Suprapubic skin (tissue), 4 donors: ENCODE measurements at regions not wholly inside any gene's neighbourhood (a gene's known extent, or its start where the extent isn't known, plus 50 kb on each side); places are given as distances from the start of the nearest gene placed in this dataset.

Experiments used
- DNase-seq, 2 donors: peaks; one replicate each; pipeline ENCODE4 v3.0.0-alpha.2; 2019; ENCODE audit warnings: low spot score in 2 of 2
- H3K27ac ChIP-seq: fragments of 200-600 bp; sonication (generic); one replicate; pipeline ENCODE4 v1.5.1; 2019
- H3K27me3 ChIP-seq: fragments of 200-600 bp; sonication (generic); one replicate; pipeline ENCODE4 v1.5.1; 2019
- H3K36me3 ChIP-seq: fragments of 200-600 bp; sonication (generic); one replicate; pipeline ENCODE4 v1.5.1; 2019
- H3K4me1 ChIP-seq: fragments of 200-600 bp; sonication (generic); one replicate; pipeline ENCODE4 v1.5.1; 2019
- H3K4me3 ChIP-seq: fragments of 200-600 bp; sonication (generic); one replicate; pipeline ENCODE4 v1.5.1; 2019; ENCODE audit warnings: mild to moderate bottlenecking
- H3K9me3 ChIP-seq: fragments of 200-600 bp; sonication (generic); one replicate; pipeline ENCODE4 v1.5.1; 2019
- CTCF ChIP-seq, 2 donors: fragments of 200-600 bp in 1 of 2; fragments of 450-650 bp in 1 of 2; sonication (generic) in 1 of 2; IDR thresholded peaks; one replicate each; pipeline ENCODE4 v1.5.1; 2016 to 2019; ENCODE audit warnings: antibody characterized with exemption in 2 of 2, mild to moderate bottlenecking in 1 of 2, moderate library complexity in 1 of 2
- EP300 ChIP-seq: sonication (generic); formaldehyde crosslinking; IDR thresholded peaks from one replicate; pipeline ENCODE4 v1.6.1; 2017; ENCODE audit warnings: antibody characterized with exemption
- POLR2A ChIP-seq, 2 donors: fragments of 450-650 bp; IDR thresholded peaks; one replicate each; pipeline ENCODE4 v1.6.1; 2017; ENCODE audit warnings: antibody characterized with exemption in 2 of 2, mild to moderate bottlenecking in 2 of 2, moderate library complexity in 2 of 2
- POLR2AphosphoS5 ChIP-seq, 3 donors: sonication (generic); formaldehyde crosslinking; IDR thresholded peaks; one replicate each; pipeline ENCODE4 v1.6.1; 2017; ENCODE audit warnings: antibody characterized with exemption in 3 of 3
- WGBS: methylation state at CpG from one replicate; pipeline ENCODE4 v1.1.5; 2018; 5-methylcytosine and 5-hydroxymethylcytosine counted together

- Histone ChIP-seq H3K36me3 (no peaks in the 10 kb centered on the region), H3K4me1 (no peaks in the 10 kb centered on the region), H3K4me3 (no peak overlapping the region), H3K9me3 (no peaks in the 10 kb centered on the region), H3K27ac (no peak overlapping the region), H3K27me3 (no peaks in the 10 kb centered on the region)
- WGBS = 90% methylated on average over 1 of the region's 1 CpG
- TF ChIP-seq POLR2AphosphoS5 (IDR thresholded peaks at IDR 0.05) = no peak
- no peak for TF ChIP-seq EP300
- TF ChIP-seq POLR2A (IDR thresholded peaks at IDR 0.05) = no peak
- no peak for TF ChIP-seq CTCF (IDR thresholded peaks at IDR 0.05)
- DNase-seq = no peak
These were observed 178.5 kb upstream of the TOX3 start for GRCh38 chr16:52725461-52725860.

GRCh38 chr16:52725043-52725442 is 178.1 kb upstream of the TOX3 start:
- H3K36me3 ChIP-seq = no peaks in the 10 kb centered on the region
- 88% methylated on average over 3 of the region's 3 CpGs for WGBS
- no peak overlapping the region for H3K4me3 ChIP-seq
- no peak for DNase-seq
- no peaks in the 10 kb centered on the region for H3K9me3 ChIP-seq
- H3K27ac ChIP-seq = no peak overlapping the region
- TF ChIP-seq EP300 = no peak
- H3K4me1 ChIP-seq = no peaks in the 10 kb centered on the region
- H3K27me3 ChIP-seq = no peaks in the 10 kb centered on the region

GRCh38 chr16:52721331-52721730 is 174.4 kb upstream of the TOX3 start:
- Histone ChIP-seq H3K27ac (no peak overlapping the region), H3K4me1 (no peaks in the 10 kb centered on the region), H3K9me3 (no peaks in the 10 kb centered on the region), H3K36me3 (no peaks in the 10 kb centered on the region), H3K27me3 (no peaks in the 10 kb centered on the region), H3K4me3 (no peak overlapping the region)
- TF ChIP-seq POLR2A (IDR thresholded peaks at IDR 0.05) (no peak), CTCF (IDR thresholded peaks at IDR 0.05) (no peak), POLR2AphosphoS5 (IDR thresholded peaks at IDR 0.05) (no peak), EP300 (no peak)
- DNase-seq = no peak
- WGBS = 53% methylated on average over 6 of the region's 6 CpGs

- no peak for DNase-seq
- Histone ChIP-seq H3K27me3 (no peaks in the 10 kb centered on the region), H3K9me3 (no peaks in the 10 kb centered on the region), H3K4me3 (no peak overlapping the region), H3K36me3 (no peaks in the 10 kb centered on the region), H3K4me1 (no peaks in the 10 kb centered on the region), H3K27ac (no peak overlapping the region)
- TF ChIP-seq POLR2AphosphoS5 (IDR thresholded peaks at IDR 0.05) (no peak), CTCF (IDR thresholded peaks at IDR 0.05) (no peak), POLR2A (IDR thresholded peaks at IDR 0.05) (no peak), EP300 (no peak)
- 81% methylated on average over 4 of the region's 4 CpGs for WGBS
These were observed 171.1 kb upstream of the TOX3 start for GRCh38 chr16:52718046-52718445.

- no peak overlapping the region for H3K27ac ChIP-seq
- WGBS = 26% methylated on average over 7 of the region's 7 CpGs
These were observed 166.8 kb upstream of the TOX3 start for GRCh38 chr16:52713740-52714139.

More at GRCh38 chr16:52713740-52714139, 166.8 kb upstream of the TOX3 start:
- no peaks in the 10 kb centered on the region for H3K36me3 ChIP-seq
- no peaks in the 10 kb centered on the region for H3K9me3 ChIP-seq
- no peak for DNase-seq
- no peaks in the 10 kb centered on the region for H3K27me3 ChIP-seq
- TF ChIP-seq CTCF (IDR thresholded peaks at IDR 0.05) (no peak), POLR2AphosphoS5 (IDR thresholded peaks at IDR 0.05) (no peak)
- no peaks in the 10 kb centered on the region for H3K4me1 ChIP-seq
- H3K4me3 ChIP-seq = no peak overlapping the region
